ENCODE measurements at regions not wholly inside any gene's neighbourhood (a gene's known extent, or its start where the extent isn't known, plus 50 kb on each side); places are given as distances from the start of the nearest gene placed in this dataset.

DNA sequence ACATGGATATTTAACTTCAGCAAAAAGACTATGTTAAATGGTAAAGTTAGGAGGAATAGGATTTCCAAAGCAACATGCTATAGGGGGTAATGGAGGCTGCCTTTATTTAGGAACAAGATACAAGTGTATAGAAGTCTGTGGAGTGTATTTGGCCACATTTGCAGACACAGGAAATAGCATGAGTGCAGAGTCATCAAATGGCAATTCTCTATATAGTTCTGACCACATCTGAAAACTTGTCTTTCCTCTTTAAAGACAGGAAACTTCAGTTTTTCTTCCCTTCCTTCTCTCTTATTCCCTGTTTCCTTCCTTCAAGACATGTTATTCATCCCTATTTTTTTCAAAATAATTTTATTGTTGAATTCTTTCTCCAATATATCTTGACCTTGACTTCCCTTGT is 119.3 kb upstream of the PITX2 start:
- TF ChIP-seq, protein P1, sequence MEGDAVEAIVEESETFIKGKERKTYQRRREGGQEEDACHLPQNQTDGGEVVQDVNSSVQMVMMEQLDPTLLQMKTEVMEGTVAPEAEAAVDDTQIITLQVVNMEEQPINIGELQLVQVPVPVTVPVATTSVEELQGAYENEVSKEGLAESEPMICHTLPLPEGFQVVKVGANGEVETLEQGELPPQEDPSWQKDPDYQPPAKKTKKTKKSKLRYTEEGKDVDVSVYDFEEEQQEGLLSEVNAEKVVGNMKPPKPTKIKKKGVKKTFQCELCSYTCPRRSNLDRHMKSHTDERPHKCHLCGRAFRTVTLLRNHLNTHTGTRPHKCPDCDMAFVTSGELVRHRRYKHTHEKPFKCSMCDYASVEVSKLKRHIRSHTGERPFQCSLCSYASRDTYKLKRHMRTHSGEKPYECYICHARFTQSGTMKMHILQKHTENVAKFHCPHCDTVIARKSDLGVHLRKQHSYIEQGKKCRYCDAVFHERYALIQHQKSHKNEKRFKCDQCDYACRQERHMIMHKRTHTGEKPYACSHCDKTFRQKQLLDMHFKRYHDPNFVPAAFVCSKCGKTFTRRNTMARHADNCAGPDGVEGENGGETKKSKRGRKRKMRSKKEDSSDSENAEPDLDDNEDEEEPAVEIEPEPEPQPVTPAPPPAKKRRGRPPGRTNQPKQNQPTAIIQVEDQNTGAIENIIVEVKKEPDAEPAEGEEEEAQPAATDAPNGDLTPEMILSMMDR (IDR thresholded peaks at IDR 0.05) = no peak
- TF ChIP-seq POLR2A (IDR thresholded peaks at IDR 0.05) (no peak), EP300 (IDR thresholded peaks at IDR 0.05) (no peak)
